HG03521 (cell line): ENCODE measurements at regions not wholly inside any gene's neighbourhood (a gene's known extent, or its start where the extent isn't known, plus 50 kb on each side); places are given as distances from the start of the nearest gene placed in this dataset.
"Not testable (repeated sequence)": the region's sequence is repeated elsewhere in the genome, so short reads cannot be mapped to it uniquely, and the experiment has no call there.

Experiments used
- ATAC-seq: cut with Tn5 transposase; IDR thresholded peaks from one replicate; pipeline ENCODE4 v1.9.1; 2021; ENCODE audit warnings: mild to moderate bottlenecking, moderate library complexity; ENCODE audit not compliant: unreplicated experiment

DNA sequence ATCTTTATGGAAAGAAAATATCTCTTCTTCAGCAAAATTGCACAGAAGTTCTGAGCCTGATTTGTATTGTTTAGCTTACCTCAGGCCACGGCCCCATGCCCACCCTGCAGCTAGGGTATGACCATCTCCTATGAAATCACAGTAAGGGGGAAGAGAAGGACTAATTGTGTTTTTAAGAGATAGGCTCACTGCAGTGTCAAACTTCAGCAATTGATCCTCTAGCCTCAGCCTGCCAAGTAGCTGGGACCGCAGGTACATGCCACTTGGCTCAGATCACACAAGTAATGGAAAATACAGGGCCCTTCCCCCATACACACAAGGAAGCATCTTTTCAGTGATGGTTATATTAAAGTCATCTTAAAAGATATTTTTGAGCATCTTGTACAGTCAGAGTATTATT lies 60.0 kb downstream of the DMAC1 start:
- no peak for ATAC-seq

DNA sequence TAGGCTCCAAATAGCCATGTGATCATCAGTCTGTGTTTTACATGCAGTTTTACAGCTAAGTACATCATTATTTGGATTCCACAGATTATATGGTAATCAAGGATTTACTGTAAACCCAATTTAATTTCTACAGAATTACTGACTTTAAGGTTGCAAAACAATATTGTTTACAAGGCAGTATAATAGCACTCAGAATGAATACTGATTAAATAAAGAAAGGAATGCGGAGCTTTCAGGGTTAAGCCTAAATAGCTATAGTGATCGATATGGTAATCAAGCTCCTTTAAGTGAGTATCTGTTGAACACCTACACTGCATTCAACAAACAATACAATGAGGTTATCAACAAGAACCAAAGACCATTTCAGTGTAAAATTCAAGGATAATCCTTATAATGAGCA lies 64.3 kb downstream of the DMAC1 start:
- ATAC-seq, result no peak

DNA sequence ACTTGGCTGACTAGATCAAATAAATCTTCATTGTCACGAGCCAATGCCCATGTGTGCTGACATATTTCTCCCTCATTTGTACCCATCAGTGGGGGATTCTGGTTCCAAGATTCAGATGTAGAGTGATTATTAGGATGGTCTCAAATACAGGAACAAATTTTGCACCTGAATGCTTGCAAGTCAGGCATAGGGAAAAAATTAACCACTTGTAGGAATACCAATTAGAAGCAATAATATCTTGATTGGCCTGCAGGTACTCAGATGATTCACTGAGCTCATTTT lies 69.5 kb downstream of the DMAC1 start:
- no peak for ATAC-seq

DNA sequence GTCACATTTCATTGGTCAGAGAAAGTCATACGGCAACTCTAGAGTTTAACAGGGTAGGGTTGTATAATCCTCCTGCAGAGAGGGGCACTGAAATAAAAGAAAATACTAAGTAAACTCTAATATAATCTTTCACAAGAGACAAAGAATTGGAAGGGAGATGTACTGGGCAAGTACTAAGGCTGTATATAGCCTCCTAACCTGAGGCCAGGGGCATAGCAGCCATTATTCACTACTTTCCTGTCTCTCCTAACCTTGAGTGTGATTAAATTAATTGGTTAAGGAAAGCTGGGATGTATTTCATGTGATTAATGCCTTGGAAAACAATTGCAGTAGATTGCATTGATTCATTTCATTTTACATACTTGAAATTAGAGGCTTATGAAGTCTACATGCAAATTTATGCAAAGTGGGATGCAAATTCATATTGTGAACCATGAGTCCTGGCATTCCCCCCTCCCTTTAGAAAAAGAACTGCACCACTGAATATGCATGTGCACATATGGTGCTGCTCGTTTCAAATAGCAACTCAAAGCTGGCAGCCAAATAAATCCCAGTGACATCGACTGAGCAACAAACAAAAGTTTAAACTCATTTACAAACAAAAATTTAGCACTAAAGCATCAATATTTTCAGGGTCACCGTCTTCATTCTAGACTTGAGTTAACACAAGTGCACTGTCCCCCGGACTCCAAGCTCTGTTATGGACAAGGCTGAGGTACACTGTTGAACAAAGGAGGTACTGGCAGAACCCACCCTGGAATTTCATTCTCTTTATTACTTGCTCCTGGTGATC lies 70.0 kb downstream of the DMAC1 start:
- no peak for ATAC-seq

DNA sequence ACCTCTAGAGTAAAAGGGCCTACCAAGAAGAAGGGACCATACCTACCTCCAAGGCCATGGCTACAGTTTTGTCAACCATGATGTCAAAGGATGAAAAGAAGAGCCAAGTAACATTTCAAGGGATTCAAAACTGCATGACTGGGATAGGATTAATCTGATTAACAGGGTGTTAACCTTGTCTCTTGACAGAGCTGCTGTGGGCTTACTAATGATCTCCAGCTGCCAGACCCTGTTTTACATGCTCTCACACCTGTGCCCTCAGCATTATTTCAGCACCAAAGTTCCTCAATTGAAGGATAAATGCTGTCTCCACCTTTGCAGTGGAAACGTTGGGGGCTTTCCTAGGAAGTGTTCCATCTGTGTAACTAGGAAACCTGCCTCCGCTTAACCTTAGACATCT lies 78.3 kb downstream of the DMAC1 start:
- no peak for ATAC-seq

DNA sequence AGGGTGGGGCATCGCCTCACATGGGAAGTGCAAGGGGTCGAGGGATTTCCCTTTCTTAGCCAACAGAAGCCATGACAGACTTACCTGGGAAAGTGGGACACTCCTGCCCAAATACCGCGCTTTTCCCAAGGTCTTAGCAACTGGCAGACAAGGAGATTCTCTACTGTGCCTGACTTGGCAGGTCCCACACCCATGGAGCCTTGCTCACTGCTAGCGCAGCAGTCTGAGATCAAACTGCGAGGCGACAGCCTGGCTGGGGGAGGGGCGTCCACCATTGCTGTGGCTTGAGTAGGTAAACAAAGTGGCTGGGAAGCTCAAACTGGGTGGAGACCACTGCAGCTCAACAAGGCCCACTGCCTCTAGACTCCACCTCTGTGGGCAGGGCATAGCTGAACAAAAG lies 86.5 kb downstream of the DMAC1 start:
- not testable (repeated sequence) for ATAC-seq

DNA sequence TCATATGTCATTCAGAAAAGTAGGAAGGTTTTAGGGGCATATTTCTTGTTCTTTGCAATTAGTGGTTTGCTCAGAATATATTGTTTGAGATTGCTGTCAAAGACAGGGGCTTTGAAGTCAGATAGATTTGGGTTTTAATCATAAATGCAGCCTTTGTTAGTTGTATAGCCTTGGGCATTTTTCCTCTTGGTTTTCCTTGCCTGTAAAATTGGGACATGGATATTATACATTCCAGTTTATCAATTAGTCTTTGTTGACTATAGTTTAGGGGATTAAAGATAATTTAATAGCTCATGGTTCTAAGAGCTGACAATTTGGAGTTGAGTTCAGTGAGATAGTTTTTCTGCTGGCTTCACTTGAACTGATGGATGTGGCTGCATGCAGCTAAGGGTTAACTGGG lies 88.9 kb downstream of the DMAC1 start:
- ATAC-seq, result no peak

DNA sequence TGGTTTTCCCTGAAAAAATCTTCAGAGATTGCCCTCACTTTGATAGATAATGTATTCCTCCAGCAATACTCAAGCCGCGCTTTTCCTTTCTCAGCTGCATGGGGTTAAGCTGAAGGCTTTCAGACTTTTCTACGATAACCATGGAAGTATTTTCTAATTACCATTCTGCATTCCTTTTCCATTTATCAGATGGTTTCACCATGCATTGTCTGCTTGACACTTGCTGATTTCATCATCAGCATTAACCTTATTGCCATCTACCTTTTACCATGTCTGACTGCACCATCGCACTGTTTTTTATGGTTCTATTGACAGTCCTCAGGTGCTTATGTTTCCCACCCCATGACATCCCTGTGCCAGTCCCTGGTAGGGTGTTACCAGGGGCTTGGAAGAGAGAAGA lies 91.6 kb downstream of the DMAC1 start:
- ATAC-seq, result no peak

DNA sequence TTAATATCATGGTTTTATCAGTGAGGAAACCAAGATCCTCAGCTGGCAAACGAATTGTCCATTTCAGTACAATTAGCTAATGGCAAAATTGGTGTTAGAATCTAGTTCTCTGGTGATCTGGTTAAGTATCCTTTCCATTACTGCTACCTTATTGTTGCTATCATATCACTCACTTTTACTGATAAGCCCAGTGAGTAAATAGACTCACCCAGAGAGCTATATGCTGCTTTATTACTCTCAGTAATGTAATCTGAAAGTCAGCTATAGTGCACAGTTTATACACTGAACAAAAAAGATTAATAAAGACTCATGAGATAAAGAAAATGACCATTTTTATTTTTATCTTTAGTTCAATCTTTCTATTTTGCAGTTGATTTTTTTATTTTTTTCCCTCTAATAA lies 95.0 kb downstream of the DMAC1 start:
- no peak for ATAC-seq

DNA sequence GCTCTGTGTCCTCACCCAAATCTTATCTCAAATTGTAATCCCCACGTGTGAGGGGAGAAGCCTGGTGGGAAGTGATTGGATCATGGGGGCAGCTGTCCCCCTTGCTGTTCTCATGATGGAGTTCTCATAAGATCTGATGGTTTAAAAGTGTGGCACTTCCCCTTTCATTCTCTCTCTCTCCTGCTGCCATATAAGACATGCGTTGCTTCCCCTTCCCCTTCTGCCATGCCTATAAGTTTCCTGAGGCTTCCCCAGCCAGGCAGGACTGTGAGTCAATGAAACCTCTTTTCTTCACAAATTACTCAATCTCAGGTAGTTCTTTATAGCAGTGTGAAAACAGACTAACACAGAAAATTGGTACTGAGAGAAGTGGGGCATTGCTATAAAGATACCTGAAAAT lies 107.7 kb downstream of the DMAC1 start:
- no peak for ATAC-seq

DNA sequence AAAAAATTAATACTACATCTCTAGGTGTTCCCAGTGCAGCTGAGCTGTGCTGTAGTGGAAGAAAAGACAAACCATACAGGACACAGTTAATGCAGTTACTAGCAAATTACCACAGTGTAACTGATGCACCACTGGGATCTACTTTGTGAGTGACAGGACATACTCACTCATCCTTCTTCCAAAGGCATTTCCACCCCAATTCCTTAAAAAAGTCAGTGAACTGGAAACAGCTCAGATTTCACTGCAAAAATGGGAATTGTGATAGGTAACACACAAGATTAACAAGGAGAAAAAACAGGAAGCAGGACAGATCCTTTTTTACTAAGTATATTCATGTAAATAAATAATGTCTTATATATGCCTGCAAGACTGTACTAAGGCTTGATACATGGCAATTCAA lies 109.6 kb downstream of the DMAC1 start:
- ATAC-seq, result no peak

DNA sequence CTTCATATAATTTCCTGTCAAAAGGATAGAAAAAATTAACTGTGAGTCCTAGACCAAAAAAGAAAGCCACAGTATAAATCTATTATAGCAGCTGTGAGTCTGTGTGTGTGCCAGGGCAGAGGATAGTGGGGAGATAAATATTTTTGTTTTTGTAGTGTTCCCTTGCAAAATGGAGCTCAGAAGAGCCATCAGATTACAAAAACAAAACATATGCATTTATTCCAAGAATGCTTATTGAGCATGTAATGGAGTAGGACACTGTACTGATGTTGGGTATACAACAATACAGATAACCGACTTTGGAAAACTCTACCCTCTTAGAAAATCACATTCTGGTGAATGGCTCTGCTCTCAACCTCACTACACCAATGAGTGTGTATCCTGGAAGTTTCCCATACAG lies 111.0 kb downstream of the DMAC1 start:
- no peak for ATAC-seq

DNA sequence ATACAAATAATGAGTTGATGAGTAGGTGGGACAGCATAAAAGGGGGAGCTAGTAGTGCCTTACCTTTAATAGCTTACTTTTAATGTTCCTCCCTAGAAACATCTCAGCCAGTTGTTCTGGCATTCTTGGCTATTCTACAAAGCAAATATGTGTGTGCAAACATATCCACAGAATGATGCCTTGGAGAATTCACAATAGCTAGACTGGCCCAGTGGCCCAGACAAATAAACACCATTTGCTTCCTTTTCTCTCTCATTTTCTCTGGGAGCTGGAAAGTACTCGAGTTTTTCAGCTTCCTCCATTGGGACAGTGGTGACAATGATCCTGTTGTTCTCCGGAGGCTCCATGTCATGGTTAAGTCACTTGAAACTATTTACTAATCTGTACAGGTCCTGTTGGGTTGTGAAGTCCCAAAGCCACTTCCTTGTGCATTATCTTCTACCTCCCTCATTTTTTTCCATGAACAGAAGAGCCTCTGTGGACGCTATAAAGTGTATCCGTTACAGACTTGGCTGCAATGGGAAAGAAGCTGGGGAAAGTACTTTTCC lies 122.9 kb downstream of the DMAC1 start:
- ATAC-seq, result no peak

DNA sequence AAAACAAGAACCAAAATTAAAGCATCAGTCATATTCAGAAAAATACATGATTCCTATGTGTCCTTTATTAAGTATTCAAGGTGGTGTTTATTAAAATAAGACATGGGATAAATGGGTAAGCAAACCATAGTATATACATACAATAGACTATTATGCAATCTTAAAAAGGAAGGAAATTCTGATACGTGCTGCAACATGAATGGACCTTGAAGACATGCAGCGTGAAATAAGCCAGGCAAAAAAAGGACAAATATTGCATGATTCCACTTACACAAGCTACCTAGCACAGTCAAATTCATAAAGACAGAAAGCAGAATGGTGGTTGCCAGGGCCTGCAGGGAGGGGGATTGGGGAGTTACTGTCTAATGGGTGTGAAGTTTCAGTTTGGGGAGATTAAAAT lies 127.7 kb downstream of the DMAC1 start:
- ATAC-seq, result no peak

DNA sequence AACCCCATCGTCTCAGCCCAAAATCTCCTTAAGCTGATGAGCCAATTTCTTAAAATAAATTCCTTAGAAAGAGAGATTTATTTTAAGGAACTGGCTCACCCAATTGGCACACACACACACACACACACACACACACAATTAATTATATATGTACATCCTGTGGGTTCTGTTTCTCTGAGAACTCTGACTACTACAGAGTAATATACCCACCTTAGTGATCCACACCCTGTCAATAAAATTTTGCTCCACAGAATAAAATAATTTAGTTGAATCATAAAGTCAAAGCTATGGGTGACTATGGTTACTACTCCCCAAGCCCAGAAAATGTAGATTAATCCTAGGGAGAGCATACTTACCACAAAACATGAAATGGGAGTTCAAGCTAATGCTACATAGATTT lies 131.0 kb downstream of the DMAC1 start:
- ATAC-seq, result no peak

DNA sequence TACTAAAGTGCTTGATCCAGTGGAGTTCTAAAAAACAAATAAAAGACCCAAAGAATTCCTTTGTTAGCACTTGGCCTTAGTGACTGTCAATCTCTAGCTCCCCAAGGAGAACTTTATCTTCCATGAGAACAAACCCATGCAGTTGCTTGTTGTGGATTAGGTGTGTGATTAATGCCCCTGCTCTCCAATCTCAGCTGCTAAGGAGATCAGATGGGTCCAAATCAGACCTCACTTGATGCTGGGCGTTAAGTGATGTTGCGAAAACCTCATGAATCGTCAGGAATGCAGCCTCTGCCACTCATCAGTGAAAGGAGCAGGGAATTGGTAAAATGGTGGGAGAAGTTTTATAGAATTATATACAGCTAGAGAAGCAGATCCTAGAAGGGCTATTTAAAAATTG lies 133.7 kb downstream of the DMAC1 start:
- no peak for ATAC-seq

DNA sequence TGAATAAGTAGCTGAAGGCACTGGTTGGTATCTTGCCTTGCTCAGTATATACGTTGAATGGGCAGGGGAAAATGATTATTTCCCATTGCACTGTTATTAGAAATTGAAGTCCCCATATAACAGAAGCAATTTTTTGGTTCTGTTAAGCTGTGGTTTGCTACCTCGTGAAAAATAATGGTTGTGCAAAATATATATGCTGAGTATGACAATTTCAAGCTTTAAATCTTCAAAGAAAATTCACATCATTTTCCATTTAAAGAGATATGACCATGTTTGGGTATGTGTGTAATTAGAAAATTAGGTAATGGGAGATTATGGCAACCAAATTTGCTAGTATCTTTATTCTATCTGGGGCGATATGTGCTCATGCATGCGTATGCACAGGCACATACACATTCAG lies 139.8 kb downstream of the DMAC1 start:
- ATAC-seq, result no peak

DNA sequence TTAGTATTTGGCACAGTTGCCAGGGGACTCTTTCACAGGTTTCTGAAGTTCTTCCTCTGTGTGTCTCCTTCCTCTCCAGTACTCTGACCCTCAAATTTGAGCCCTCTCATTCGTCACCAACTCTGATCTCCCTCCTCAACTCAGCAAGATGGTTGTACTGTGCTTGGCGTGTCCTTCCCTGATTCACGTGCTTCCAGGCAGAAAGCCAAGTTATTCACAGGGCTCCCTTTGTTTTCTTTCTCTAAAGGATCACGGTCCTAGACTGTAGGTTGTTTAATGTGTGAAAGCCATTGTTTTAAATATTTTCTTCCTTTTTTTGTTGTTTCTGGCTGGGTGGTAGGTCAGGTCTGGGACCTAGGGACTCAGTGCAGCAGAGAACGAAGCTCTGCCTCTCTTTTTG lies 142.9 kb downstream of the DMAC1 start:
- no peak for ATAC-seq

DNA sequence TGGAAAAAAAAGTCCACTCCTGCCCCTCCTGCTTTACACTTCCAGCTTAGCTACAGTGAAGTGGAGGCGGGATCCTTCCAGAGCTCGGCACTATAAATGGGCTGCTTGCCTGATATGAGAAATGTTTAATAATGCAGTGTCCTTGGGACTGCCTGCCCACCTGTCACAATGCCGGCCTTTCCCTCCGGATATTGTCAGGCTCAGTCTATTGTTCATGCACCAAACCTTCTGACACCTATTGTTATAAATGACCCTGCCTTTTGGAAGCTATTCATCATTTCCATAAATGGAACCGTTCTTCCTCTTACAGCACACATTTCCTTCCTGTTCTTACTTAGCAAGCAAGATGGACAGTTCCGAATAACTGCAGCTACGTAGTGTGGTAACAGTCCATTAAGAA lies 146.3 kb downstream of the DMAC1 start:
- ATAC-seq, result no peak

DNA sequence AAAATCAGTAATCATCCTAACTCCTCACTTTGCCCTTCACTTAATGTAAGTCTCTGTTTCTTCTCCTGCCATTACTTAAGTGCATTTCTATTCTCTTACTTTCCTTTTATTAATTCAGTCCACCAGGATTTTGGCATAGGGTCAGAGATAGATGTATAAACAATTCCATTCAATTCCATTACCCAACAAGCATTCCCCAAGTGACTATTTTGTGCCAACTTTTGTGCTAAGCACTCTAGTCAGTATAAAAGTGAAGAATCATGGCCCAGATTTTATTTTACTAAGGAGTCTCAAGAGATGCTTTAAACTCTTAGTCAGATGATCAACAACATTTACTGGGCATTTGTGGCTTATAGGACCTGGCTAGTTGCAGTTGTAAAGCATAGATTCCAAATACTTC lies 159.3 kb downstream of the DMAC1 start:
- ATAC-seq, result no peak

DNA sequence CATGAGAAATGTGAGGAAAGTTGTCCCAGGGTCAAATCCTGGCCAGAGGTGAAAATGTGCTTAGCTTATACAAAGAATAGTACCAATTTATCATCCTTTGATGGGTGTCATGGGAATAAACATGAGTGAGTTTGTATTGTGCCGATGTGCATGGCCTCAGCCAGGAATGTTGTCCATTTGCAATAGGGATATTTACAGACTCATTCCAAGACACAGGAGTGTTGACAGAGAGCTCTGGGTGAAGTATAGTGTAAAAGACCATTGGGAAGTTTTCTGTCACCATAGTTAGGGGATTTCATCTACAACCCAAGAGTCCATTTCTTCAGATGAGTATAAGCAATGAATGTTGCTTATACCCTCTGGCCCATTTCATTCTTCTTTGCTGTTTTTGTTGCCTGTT lies 160.1 kb downstream of the DMAC1 start:
- no peak for ATAC-seq

DNA sequence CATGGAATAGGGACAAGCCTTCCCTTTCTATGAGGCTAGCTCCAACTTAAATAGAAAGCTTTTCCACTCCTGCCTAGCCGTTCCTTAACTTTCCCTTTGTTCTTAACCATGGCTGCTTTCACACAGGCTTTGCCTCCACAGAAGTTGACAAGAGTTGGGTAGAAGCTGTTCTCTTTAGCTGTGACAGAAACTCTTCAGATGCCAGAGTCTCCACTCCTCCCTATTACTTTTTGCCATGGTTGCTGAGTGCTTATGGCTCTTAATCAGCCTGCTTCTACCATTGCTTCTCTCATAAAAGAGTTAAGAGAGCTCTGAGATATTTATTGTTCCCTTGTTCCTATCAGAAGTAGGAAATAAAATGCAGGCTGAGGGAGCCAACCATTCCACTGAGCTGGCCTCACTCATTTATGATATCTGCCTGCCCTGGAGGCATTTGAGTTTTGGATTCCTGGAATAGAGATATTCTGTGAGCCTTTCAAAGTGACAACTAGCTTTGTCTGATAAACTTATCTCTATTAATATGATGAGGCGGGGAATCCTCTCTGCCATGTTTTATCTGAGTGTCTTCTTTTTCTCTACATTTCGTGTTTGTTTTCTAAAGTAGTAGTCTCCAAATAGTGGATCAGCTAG lies 162.6 kb downstream of the DMAC1 start:
- ATAC-seq, result no peak

DNA sequence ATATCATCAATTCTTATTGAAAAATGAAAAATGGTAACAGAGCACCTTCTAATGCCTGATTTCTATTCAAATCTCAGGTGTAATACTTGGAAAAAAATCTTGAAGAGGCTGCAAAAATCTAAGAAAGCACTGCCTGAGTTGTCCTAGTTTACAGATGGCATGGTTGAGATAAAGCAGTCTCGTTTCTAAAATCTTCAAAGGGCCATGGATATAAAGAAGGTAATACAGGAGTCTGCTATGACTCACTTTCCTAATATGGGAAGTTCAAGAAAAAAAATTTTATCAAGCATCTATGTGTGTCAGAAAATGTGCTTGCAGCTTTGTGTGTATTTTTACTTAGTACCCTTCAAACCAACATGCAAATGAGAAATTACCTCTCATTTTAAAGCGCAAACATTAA lies 163.3 kb downstream of the DMAC1 start:
- ATAC-seq, result no peak
